OCI-LY1 (cell line): ENCODE measurements at regions not wholly inside any gene's neighbourhood (a gene's known extent, or its start where the extent isn't known, plus 50 kb on each side); places are given as distances from the start of the nearest gene placed in this dataset.

Experiments used
- CTCF ChIP-seq: fragments of 200-600 bp; sonication (generic), shearing (Covaris generic); IDR thresholded peaks from 2 replicates; pipeline ENCODE4 v1.5.1; 2017; ENCODE audit warnings: mild to moderate bottlenecking, antibody characterized with exemption, low read length, moderate library complexity, mixed read lengths
- EZH2 ChIP-seq: fragments of 200-600 bp; sonication (generic), shearing (Covaris generic); IDR thresholded peaks from 2 replicates; pipeline ENCODE4 v1.8.0; 2017; ENCODE audit warnings: borderline replicate concordance, mixed run types, mild to moderate bottlenecking, antibody characterized with exemption, low read length, moderate library complexity, mixed read lengths

DNA sequence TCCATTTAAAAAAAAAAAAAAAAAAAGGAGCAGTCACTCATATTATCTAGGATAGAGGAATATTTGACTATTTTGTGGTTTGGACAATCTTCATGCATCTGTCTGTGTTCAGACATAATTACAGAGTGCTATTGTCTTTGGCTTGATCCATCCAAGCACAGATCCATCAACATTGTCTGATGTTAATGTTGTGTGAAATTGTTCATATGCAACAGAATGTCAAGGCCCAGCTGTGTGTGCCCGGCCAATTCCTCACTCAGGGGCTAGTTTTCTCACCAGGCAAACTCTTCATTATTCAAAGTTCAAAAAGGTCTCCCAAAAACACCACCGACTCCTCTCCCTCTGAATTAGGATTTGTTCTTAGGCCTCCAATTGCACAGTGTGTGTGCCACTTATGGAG is 324.9 kb upstream of the TMTC1 start:
- TF ChIP-seq CTCF (no peak), EZH2 (no peak)
